Tibial nerve (tissue), 4 donors: ENCODE measurements at regions not wholly inside any gene's neighbourhood (a gene's known extent, or its start where the extent isn't known, plus 50 kb on each side); places are given as distances from the start of the nearest gene placed in this dataset.

Experiments
- DNase-seq, 2 donors: peaks; one replicate each; pipeline ENCODE4 v3.0.0-alpha.2; 2019; ENCODE audit warnings: low spot score in 2 of 2
- H3K27ac ChIP-seq, 4 donors: fragments of 200-600 bp; sonication (generic) in 3 of 4; one replicate each; pipeline ENCODE4 v1.5.1; 2017 to 2019; ENCODE audit warnings: mild to moderate bottlenecking in 1 of 4
- H3K27me3 ChIP-seq, 2 donors: fragments of 200-600 bp; sonication (generic) in 1 of 2; one replicate each; pipeline versions ENCODE4 v1.5.1 to v1.6.0; 2017 to 2019
- H3K36me3 ChIP-seq, 3 donors: fragments of 200-600 bp; sonication (generic); one replicate each; pipeline ENCODE4 v1.5.1; 2018 to 2019
- H3K4me1 ChIP-seq, 4 donors: fragments of 200-600 bp; sonication (generic) in 3 of 4; one replicate each; pipeline ENCODE4 v1.5.1; 2017 to 2019
- H3K4me3 ChIP-seq, 4 donors: fragments of 200-600 bp; sonication (generic) in 3 of 4; one replicate each; pipeline ENCODE4 v1.5.1; 2017 to 2019; ENCODE audit warnings: mild to moderate bottlenecking in 1 of 4, moderate library complexity in 1 of 4
- H3K9me3 ChIP-seq, 4 donors: fragments of 200-600 bp; sonication (generic) in 3 of 4; one replicate each; pipeline ENCODE4 v1.5.1; 2017 to 2019
- CTCF ChIP-seq, 5 experiments: fragments of 200-600 bp in 3 of 5; fragments of 450-650 bp in 2 of 5; sonication (generic) in 3 of 5; IDR thresholded peaks; one replicate each; pipeline ENCODE4 v1.5.1; 2016 to 2019; ENCODE audit warnings: antibody characterized with exemption in 5 of 5, mild to moderate bottlenecking in 3 of 5, moderate library complexity in 2 of 5
- EP300 ChIP-seq, 2 donors: sonication (generic); formaldehyde crosslinking; IDR thresholded peaks; one replicate each; pipeline ENCODE4 v1.6.1; 2017; ENCODE audit warnings: antibody characterized with exemption in 2 of 2, mild to moderate bottlenecking in 1 of 2
- POLR2A ChIP-seq, 2 donors: fragments of 450-650 bp; IDR thresholded peaks; one replicate each; pipeline ENCODE4 v1.6.1; 2017; ENCODE audit warnings: antibody characterized with exemption in 2 of 2, mild to moderate bottlenecking in 2 of 2, moderate library complexity in 2 of 2
- WGBS, 2 donors: methylation state at CpG; one replicate each; pipeline ENCODE4 v1.1.5; 2018; 5-methylcytosine and 5-hydroxymethylcytosine counted together

- no peak for DNase-seq
- TF ChIP-seq CTCF (IDR thresholded peaks at IDR 0.05) (no peak), POLR2A (IDR thresholded peaks at IDR 0.05) (no peak), EP300 (IDR thresholded peaks at IDR 0.05) (no peak)
- no peak overlapping the region for H3K27ac ChIP-seq
- H3K36me3 ChIP-seq: no peaks in the 10 kb centered on the region
- peaks cover 0 to 6% (median under 1%) of the 10 kb centered on the region in 4 donors for H3K4me1 ChIP-seq
- no peaks in the 10 kb centered on the region for H3K27me3 ChIP-seq
- H3K4me3 ChIP-seq: no peak overlapping the region
- no peaks in the 10 kb centered on the region for H3K9me3 ChIP-seq
Observed at GRCh38 chr9:82122731-82123130, 134.2 kb downstream of the SPATA31D1 start.

DNA sequence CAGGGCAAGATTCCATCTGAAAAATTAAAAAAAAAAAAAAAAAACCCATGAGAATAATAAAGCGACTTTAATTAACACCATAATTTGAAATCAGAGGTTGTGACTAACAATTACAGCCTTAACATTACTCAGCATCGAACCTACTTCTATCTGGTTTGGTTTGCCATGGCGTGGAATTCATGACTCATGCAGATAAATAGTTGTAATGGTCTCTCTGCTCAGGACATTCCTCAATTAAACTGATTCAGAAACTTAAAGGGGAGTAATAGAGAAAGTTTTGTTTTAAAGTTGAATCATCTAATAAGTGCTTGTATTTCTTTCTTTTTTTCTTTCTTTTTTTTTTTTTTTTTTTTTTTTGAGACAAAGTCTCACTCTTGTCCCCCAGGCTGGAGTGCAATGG, 135.5 kb downstream of the SPATA31D1 start:
- WGBS, 2 donors: 76 to 81% methylated on average over 3 of the region's 3 CpGs
- H3K27me3 ChIP-seq: no peaks in the 10 kb centered on the region

GRCh38 chr9:82126256-82126655, 137.7 kb downstream of the SPATA31D1 start:
- TF ChIP-seq EP300 (IDR thresholded peaks at IDR 0.05): no peak
- no peak for TF ChIP-seq CTCF (IDR thresholded peaks at IDR 0.05)
- no peak for TF ChIP-seq POLR2A (IDR thresholded peaks at IDR 0.05)
- H3K27me3 ChIP-seq: no peaks in the 10 kb centered on the region
- DNase-seq: no peak
- no peak overlapping the region for H3K27ac ChIP-seq
- H3K36me3 ChIP-seq: no peaks in the 10 kb centered on the region
- H3K4me3 ChIP-seq: no peak overlapping the region
- 62 to 72% methylated on average over 3 of the region's 3 CpGs for WGBS, 2 donors
- H3K4me1 ChIP-seq: peaks cover 0 to 12% (median 0%) of the 10 kb centered on the region in 4 donors
- H3K9me3 ChIP-seq: no peaks in the 10 kb centered on the region

More for the DNA sequence above, 135.5 kb downstream of the SPATA31D1 start:
- no peak for TF ChIP-seq POLR2A (IDR thresholded peaks at IDR 0.05)
- no peak for TF ChIP-seq EP300 (IDR thresholded peaks at IDR 0.05)
- no peak for TF ChIP-seq CTCF (IDR thresholded peaks at IDR 0.05)
- no peak for DNase-seq
- Histone ChIP-seq H3K36me3 (no peaks in the 10 kb centered on the region), H3K4me1 (peaks cover 0 to 8% (median 0%) of the 10 kb centered on the region in 4 donors), H3K4me3 (no peak overlapping the region), H3K27ac (no peak overlapping the region), H3K9me3 (no peaks in the 10 kb centered on the region)

DNA sequence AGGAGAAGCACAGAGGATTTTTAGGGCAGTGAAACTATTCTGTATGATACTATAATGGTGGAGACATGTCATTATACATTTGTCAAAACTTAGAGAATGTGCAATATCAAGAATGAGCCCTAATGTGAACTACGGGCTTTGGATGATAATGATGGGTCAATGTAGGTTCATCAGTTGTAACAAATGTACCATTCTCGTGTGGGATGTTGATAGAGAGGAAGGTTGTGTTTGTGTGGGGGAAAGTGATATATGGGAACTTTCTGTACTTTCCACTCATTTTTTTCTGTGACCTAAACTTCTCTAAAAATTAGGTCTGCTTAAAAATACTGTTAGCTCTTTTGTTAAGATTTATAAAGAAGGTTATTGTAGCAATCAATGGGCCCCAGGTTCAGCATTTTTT, 138.9 kb downstream of the SPATA31D1 start:
- no peaks in the 10 kb centered on the region for H3K27me3 ChIP-seq
- no peaks in the 10 kb centered on the region for H3K9me3 ChIP-seq
- 76 to 80% methylated on average over 2 of the region's 2 CpGs for WGBS, 2 donors
- no peak overlapping the region for H3K27ac ChIP-seq
- H3K36me3 ChIP-seq: no peaks in the 10 kb centered on the region
- no peak for DNase-seq
- TF ChIP-seq POLR2A (IDR thresholded peaks at IDR 0.05) (no peak), CTCF (IDR thresholded peaks at IDR 0.05) (no peak), EP300 (IDR thresholded peaks at IDR 0.05) (no peak)
- no peak overlapping the region for H3K4me3 ChIP-seq
- H3K4me1 ChIP-seq: peaks cover 0 to 12% (median 0%) of the 10 kb centered on the region in 4 donors

DNA sequence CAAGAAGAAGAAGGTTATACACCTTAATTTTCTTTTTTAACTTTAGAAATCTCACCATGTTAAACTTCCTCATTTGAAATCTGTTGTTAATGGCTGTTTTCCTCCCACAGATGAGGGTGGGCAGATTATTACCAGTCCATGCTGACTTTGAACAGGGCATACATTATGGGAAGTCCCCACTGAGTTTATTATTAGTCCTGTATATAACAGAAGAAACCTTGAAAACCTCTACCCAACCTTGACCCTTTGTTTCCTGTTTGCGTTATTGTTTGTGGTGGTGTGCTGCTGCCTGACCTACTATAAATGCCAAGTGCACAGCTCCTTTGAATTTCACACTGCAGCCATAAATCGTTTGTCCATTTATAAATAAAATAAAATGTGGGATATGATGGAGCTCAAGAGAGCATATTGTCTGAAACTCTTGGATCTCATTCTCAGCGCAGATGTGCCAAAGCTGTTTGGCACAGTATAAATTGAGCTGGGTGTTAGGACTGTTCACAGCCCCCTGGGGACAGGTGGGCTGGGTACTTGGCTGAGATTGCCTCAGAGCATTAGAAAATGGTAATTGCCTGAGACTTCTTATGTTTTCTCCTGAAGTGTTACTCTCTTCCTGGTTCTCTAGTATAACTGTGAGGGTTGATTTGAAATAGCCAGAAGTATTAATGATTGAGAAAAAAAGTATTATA, 139.6 kb downstream of the SPATA31D1 start:
- DNase-seq: no peak
- H3K27me3 ChIP-seq: no peaks in the 10 kb centered on the region
- H3K4me3 ChIP-seq: no peak overlapping the region
- H3K27ac ChIP-seq: peak overlapping the region in 1 of 4 donors; percentile 12
- WGBS, 2 donors: 15 to 19% methylated on average over 3 of the region's 3 CpGs
- H3K4me1 ChIP-seq: peaks cover 0 to 12% (median 0%) of the 10 kb centered on the region in 4 donors
- TF ChIP-seq EP300 (IDR thresholded peaks at IDR 0.05): no peak
- TF ChIP-seq POLR2A (IDR thresholded peaks at IDR 0.05): no peak
- no peak for TF ChIP-seq CTCF (IDR thresholded peaks at IDR 0.05)
- H3K36me3 ChIP-seq: no peaks in the 10 kb centered on the region
- no peaks in the 10 kb centered on the region for H3K9me3 ChIP-seq
